Dermis microvascular lymphatic vessel endothelial cell (primary cell): ENCODE measurements at regions not wholly inside any gene's neighbourhood (a gene's known extent, or its start where the extent isn't known, plus 50 kb on each side); places are given as distances from the start of the nearest gene placed in this dataset.

Experiments used
- DNase-seq, 2 donors: peaks; one replicate each; pipeline versions ENCODE4 v3.0.0 to v3.0.0-alpha.2; 2010; ENCODE audit warnings: low read depth in 2 of 2

GRCh38 chr5:68450245-68450852, 234.8 kb downstream of the PIK3R1 start:
- no peak for DNase-seq

GRCh38 chr5:68452286-68452685, 236.7 kb downstream of the PIK3R1 start:
- no peak for DNase-seq

- no peak for DNase-seq
Observed at GRCh38 chr5:68454172-68454571, 238.6 kb downstream of the PIK3R1 start.

GRCh38 chr5:68454766-68455165, 239.2 kb downstream of the PIK3R1 start:
- no peak for DNase-seq

GRCh38 chr5:68455216-68455615, 239.7 kb downstream of the PIK3R1 start:
- DNase-seq, result no peak

GRCh38 chr5:68456756-68457217, 241.2 kb downstream of the PIK3R1 start:
- peak; percentile 35 to 69 for DNase-seq

GRCh38 chr5:68457285-68457684, 241.7 kb downstream of the PIK3R1 start:
- no peak for DNase-seq

- no peak for DNase-seq
Observed at GRCh38 chr5:68458416-68459021, 243.0 kb downstream of the PIK3R1 start.

GRCh38 chr5:68459093-68459809, 243.7 kb downstream of the PIK3R1 start:
- no peak for DNase-seq

- DNase-seq, result no peak
Observed at GRCh38 chr5:68459810-68460139, 244.2 kb downstream of the PIK3R1 start.

- DNase-seq, result peak; percentile 51 to 72
Observed at GRCh38 chr5:68460147-68460798, 244.7 kb downstream of the PIK3R1 start.

- no peak for DNase-seq
Observed at GRCh38 chr5:68463606-68464005, 248.1 kb downstream of the PIK3R1 start.

- no peak for DNase-seq
Observed at GRCh38 chr5:68464424-68464823, 248.9 kb downstream of the PIK3R1 start.

- no peak for DNase-seq
Observed at GRCh38 chr5:68465133-68465532, 249.6 kb downstream of the PIK3R1 start.

GRCh38 chr5:68465934-68466551, 250.5 kb downstream of the PIK3R1 start:
- DNase-seq, result no peak

GRCh38 chr5:68467208-68467607, 251.7 kb downstream of the PIK3R1 start:
- no peak for DNase-seq

- DNase-seq, result no peak
Observed at GRCh38 chr5:68467794-68468193, 252.2 kb downstream of the PIK3R1 start.

- no peak for DNase-seq
Observed at GRCh38 chr5:68468322-68468721, 252.8 kb downstream of the PIK3R1 start.

- no peak for DNase-seq
Observed at GRCh38 chr5:68475476-68475983, 260.0 kb downstream of the PIK3R1 start.

- no peak for DNase-seq
Observed at GRCh38 chr5:68476854-68477253, 261.3 kb downstream of the PIK3R1 start.

GRCh38 chr5:68478301-68479095, 262.9 kb downstream of the PIK3R1 start:
- no peak for DNase-seq
